Dendritic cell treated with granulocyte-macrophage colony-stimulating factor and Interleukin-4, amounts not matched to agents 40 ng/mL and 50 ng/mL, for 4 days (primary cell): ENCODE measurements at regions not wholly inside any gene's neighbourhood (a gene's known extent, or its start where the extent isn't known, plus 50 kb on each side); places are given as distances from the start of the nearest gene placed in this dataset.

Experiments used
- H3K27ac Mint-ChIP-seq: one replicate; pipeline ENCODE4 v1.8.0; 2022; ENCODE audit warnings: mild to moderate bottlenecking, mixed read lengths
- H3K27me3 Mint-ChIP-seq: one replicate; pipeline ENCODE4 v1.8.0; 2022; ENCODE audit warnings: mild to moderate bottlenecking, mixed read lengths
- H3K36me3 Mint-ChIP-seq: one replicate; pipeline ENCODE4 v1.8.0; 2022; ENCODE audit warnings: low read depth, mixed read lengths
- H3K4me1 Mint-ChIP-seq: one replicate; pipeline ENCODE4 v1.8.0; 2022; ENCODE audit warnings: low read depth, mixed read lengths
- H3K4me3 Mint-ChIP-seq: one replicate; pipeline ENCODE4 v1.8.0; 2022; ENCODE audit warnings: mild to moderate bottlenecking, moderate library complexity, mixed read lengths
- H3K9me3 Mint-ChIP-seq: one replicate; pipeline ENCODE4 v1.8.0; 2022; ENCODE audit warnings: mixed read lengths
- intact Hi-C: fragments of 100-400 bp; cut with micrococcal nuclease; formaldehyde crosslinking; loops from one replicate; pipeline ENCODE4 v1.15.0; 2022

DNA sequence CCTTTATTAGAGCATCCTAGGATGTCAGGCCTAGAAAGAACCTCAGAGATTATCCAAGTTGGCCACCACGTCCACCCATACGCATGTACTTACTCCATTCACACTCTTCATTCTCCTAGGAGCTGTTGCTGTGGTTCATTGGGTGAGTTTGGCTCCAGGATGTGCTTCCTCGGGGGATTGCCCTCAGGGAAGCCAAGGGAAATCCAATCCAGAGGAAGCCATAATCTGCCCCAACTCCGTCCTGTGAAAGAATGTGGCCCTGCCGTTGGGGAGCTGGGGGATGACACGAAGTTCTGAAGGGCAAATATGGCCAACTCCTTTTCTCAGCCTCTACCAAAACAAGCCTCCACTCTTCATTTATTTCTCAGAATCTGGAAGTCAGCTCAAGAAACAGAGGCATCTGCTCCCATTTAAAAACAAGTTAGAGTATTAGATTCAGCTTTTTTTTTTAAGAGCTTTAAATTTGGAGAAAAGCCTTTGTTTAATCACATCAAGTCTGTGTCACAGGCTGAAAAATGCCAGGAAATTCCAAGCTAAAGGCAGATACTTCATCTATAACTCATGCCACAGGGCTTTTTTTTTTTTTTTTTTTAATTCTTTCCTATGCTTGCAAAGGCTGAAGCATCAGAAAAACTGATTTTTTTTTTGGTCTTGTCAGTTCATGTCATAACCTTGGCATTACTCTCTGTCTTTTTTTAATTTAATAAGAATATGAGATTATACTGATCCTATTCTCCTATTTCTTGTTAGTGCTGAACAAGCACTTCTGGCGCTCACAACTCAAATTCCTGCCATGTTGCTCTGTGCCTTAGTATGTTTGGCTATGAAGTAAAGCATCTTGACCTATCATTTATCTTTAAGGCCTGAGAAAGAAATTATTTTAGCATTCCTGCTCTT lies 480.9 kb upstream of the MARCKS start:
- intact Hi-C loops: no loop called here
- H3K4me3 Mint-ChIP-seq: no peak overlapping the region
- no peak overlapping the region for H3K27ac Mint-ChIP-seq
- no peaks in the 10 kb centered on the region for H3K36me3 Mint-ChIP-seq
- no peaks in the 10 kb centered on the region for H3K4me1 Mint-ChIP-seq
- H3K9me3 Mint-ChIP-seq: no peaks in the 10 kb centered on the region
- peaks cover 24% of the 10 kb centered on the region for H3K27me3 Mint-ChIP-seq

DNA sequence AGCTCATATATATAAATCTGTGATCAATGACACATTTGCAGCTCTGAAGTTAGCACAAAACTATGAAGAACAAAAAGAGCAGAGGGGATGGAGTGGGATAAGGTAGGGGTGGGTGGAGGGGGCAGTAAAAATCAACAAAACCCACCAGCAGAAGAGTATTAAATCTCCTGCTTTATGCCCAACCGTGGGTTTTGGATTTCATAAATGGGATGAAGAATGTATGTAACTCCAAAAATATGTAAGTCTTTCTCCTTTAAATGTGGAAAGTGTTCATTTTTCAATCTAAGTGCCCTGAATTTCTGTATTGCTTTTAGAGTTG lies 480.3 kb upstream of the MARCKS start:
- Mint-ChIP-seq H3K36me3 (no peaks in the 10 kb centered on the region), H3K27ac (no peak overlapping the region), H3K9me3 (no peaks in the 10 kb centered on the region), H3K4me3 (no peak overlapping the region), H3K27me3 (peaks cover 24% of the 10 kb centered on the region), H3K4me1 (no peaks in the 10 kb centered on the region)
- intact Hi-C loops: no loop called here

DNA sequence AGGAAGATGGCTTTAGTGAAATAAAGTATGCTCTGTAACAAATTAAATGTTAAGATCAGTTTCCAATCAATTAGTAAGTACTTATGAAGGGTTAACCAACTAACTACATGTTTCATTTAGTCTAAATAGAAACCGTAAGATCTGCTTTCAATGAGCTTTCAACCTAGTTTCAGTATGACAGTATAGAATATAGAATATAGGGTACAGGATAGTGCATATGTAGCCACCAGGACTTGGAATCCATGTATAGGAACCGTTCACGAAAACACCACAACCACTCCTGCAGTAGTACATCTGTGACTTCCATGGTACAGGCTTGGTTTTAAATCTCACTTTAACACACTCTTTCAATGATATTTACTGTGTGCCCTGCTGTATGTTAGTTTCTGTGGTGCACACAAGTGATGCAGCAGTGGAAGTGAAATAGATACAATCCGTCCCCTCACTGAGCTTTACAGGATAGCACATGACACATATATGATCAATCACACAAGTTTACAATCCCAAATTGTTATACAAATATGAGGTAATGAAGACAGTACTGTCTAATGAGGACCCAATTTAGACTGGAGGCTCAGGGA lies 479.7 kb upstream of the MARCKS start:
- Mint-ChIP-seq H3K27ac (no peak overlapping the region), H3K9me3 (no peaks in the 10 kb centered on the region), H3K4me3 (no peak overlapping the region), H3K27me3 (peaks cover 27% of the 10 kb centered on the region), H3K4me1 (no peaks in the 10 kb centered on the region), H3K36me3 (no peaks in the 10 kb centered on the region)
- intact Hi-C loops: no loop called here

DNA sequence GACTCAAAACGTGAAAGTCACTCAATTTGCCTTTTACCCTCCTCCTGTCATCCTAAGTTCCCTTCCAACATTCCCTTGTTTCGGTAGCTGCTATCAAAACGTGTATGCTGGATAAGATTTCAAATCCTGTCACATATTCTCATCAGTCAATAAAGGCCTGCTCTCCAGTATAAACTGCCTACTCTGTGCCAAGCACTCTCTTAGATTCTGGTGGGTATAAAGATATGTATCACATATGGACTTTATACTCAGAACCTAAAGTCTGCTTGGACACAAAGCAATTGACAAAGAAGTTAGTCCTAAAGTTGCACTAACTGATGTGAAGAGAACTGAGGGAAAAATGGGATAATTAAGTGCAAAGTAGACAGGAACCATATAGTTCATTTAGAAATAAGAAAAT lies 476.6 kb upstream of the MARCKS start:
- no peaks in the 10 kb centered on the region for H3K4me1 Mint-ChIP-seq
- no peak overlapping the region for H3K4me3 Mint-ChIP-seq

DNA sequence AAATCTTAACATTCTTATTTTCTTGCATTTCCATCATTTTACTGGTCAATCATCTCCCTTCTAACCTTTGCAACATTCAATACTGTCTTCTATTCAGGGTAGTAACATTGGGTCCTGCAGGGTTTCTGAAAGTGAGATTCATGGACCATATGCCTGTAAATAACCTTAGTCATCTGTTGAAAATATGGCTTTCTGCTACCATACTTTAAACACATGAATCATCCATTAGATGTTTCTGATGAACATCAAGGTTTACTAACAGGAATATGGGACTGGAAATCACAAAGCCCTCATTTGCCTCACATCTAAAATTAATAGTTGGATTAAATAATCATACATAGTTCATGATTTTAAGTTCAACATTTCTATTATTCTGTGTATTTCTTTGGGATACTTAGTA lies 475.9 kb upstream of the MARCKS start:
- H3K27me3 Mint-ChIP-seq: peaks cover 14% of the 10 kb centered on the region
- no peaks in the 10 kb centered on the region for H3K9me3 Mint-ChIP-seq
- intact Hi-C loops: no loop called here
- no peak overlapping the region for H3K27ac Mint-ChIP-seq
- no peak overlapping the region for H3K4me3 Mint-ChIP-seq
- no peaks in the 10 kb centered on the region for H3K36me3 Mint-ChIP-seq
- H3K4me1 Mint-ChIP-seq: no peaks in the 10 kb centered on the region

More for the DNA sequence above, 476.6 kb upstream of the MARCKS start:
- intact Hi-C loops: no loop called here
- H3K9me3 Mint-ChIP-seq: no peaks in the 10 kb centered on the region
- H3K36me3 Mint-ChIP-seq: no peaks in the 10 kb centered on the region
- H3K27ac Mint-ChIP-seq: no peak overlapping the region
- H3K27me3 Mint-ChIP-seq: peaks cover 19% of the 10 kb centered on the region

DNA sequence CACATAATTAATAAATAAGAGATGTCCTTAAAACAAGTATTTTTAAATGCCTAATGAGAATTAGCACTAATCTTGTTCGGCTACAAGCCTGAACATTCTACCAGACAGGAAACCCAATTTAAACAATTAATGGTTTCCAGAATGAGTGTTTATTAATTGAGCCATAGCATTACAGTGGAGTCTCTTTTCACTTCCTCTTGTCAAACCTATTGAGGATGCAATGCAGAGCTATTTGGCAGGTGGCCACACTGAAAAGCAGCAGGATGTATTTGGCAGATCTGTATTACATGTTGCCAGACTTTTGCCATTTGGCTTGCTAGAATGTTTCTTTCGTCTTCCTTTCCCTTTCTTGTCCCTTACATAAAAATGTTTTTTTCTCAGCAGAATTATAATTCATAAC lies 475.2 kb upstream of the MARCKS start:
- no peaks in the 10 kb centered on the region for H3K9me3 Mint-ChIP-seq
- H3K4me1 Mint-ChIP-seq: no peaks in the 10 kb centered on the region
- intact Hi-C loops: no loop called here
- peaks cover 14% of the 10 kb centered on the region for H3K27me3 Mint-ChIP-seq
- no peaks in the 10 kb centered on the region for H3K36me3 Mint-ChIP-seq
- H3K27ac Mint-ChIP-seq: no peak overlapping the region
- H3K4me3 Mint-ChIP-seq: no peak overlapping the region

DNA sequence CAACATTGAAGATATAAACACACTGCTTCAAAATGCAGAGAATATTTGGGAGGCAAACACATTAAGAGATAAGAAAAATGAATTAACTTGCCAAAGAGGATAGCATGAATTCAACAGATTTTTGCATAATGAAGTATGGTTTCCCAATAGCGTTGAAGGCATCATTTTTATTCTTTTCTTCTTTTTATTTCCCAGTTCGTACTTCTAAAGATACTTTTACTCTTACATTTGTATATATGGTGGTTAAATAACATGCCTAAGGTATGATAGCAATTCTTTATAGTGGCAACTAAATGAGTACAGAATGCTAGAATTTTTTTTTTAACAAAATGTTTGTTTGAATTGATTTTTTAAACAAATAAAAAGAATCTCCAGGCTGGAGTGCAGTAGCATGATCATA lies 473.4 kb upstream of the MARCKS start:
- peaks cover 14% of the 10 kb centered on the region for H3K27me3 Mint-ChIP-seq
- no peak overlapping the region for H3K4me3 Mint-ChIP-seq
- no peaks in the 10 kb centered on the region for H3K36me3 Mint-ChIP-seq
- intact Hi-C loops: no loop called here
- no peak overlapping the region for H3K27ac Mint-ChIP-seq
- H3K4me1 Mint-ChIP-seq: no peaks in the 10 kb centered on the region
- no peaks in the 10 kb centered on the region for H3K9me3 Mint-ChIP-seq

DNA sequence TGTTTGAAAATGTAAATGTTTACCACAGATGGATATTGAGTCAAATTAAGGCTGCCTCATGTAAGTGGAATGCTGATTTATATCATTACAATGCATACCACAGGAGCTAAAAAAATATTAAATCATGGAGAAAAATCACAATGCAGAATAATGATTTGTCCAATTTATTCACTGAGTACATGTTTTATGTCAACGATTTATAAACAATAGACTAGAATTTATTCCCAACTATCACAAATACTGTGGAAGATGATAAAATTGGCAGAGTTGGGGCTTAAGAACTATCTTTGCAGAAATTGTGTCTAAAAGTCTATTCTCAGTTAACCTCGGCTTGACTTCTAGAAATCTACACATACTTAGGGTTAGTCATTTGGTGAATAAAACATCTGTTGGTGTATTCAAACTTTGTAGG lies 472.1 kb upstream of the MARCKS start:
- H3K27ac Mint-ChIP-seq: no peak overlapping the region
- peaks cover 14% of the 10 kb centered on the region for H3K27me3 Mint-ChIP-seq
- no peaks in the 10 kb centered on the region for H3K4me1 Mint-ChIP-seq
- H3K4me3 Mint-ChIP-seq: no peak overlapping the region
- H3K9me3 Mint-ChIP-seq: no peaks in the 10 kb centered on the region
- H3K36me3 Mint-ChIP-seq: no peaks in the 10 kb centered on the region
- intact Hi-C loops: no loop called here

DNA sequence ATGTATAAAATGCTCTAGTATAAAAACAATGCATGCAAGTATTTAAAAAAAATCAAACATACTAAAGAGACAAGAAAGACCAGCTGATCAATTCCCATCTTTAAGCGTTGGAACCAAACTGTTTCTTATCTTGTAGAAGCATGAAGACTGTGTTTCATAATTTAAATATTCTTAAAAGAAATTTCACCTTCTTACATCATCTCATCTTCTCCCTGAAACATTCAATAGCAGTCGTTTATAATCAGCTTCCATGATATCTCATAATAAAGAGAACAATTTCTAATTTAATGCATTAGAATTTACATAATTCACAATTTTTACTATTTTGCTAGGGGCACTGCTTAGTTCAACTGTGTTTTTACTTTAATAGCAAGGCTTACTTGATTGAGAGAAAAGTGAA lies 468.1 kb upstream of the MARCKS start:
- Mint-ChIP-seq H3K4me3 (no peak overlapping the region), H3K9me3 (no peaks in the 10 kb centered on the region), H3K27me3 (peaks cover 2% of the 10 kb centered on the region), H3K4me1 (no peaks in the 10 kb centered on the region), H3K36me3 (no peaks in the 10 kb centered on the region), H3K27ac (no peak overlapping the region)
- intact Hi-C loops: no loop called here

DNA sequence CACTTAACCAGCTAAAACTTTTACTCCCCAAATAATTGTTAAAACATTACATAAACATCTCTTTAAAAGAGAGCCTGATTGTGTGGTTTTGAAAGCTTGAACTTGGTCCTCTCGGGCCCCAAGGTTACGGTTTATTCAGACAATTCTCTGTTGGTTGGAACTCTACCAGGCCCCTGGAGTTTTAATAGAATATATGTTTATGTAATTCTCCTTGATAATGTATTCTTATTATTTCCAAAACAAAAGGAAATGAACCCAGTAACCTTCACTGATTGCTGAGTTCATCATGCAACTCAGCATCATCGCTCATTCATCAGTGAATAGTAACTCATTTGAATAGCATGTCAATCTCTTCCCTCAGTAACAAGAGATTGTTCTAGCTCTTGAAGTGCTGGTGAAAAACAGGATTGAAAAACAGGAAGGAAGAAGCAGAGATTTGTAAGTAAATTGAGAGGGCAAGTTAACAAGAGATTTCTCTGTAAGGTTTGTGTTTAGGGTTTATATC lies 464.5 kb upstream of the MARCKS start:
- no peak overlapping the region for H3K4me3 Mint-ChIP-seq
- no peaks in the 10 kb centered on the region for H3K4me1 Mint-ChIP-seq
- intact Hi-C loops: no loop called here
- no peaks in the 10 kb centered on the region for H3K36me3 Mint-ChIP-seq
- no peak overlapping the region for H3K27ac Mint-ChIP-seq
- no peaks in the 10 kb centered on the region for H3K9me3 Mint-ChIP-seq
- H3K27me3 Mint-ChIP-seq: no peaks in the 10 kb centered on the region

DNA sequence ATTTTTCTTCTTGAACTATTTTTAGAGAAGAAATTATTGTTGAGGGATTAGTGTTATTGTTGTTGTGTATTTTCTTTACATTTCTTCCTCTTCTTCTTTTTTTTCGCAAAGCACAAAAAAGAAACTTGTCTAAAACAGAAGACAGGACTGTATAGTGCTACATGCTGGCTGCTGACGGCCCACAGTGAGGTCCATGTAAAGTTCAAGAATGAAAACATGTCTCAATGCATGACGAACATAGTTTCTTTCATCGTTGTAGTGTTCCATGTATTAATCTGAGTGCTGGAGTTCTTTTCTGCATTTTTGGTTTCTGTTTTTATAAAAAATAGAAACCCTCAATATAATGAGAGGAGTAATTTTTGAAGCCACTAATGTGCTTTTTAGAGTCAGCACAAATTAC lies 462.9 kb upstream of the MARCKS start:
- Mint-ChIP-seq H3K4me3 (no peak overlapping the region), H3K27ac (no peak overlapping the region), H3K9me3 (no peaks in the 10 kb centered on the region), H3K27me3 (no peaks in the 10 kb centered on the region), H3K4me1 (no peaks in the 10 kb centered on the region), H3K36me3 (no peaks in the 10 kb centered on the region)
- intact Hi-C loops: no loop called here

DNA sequence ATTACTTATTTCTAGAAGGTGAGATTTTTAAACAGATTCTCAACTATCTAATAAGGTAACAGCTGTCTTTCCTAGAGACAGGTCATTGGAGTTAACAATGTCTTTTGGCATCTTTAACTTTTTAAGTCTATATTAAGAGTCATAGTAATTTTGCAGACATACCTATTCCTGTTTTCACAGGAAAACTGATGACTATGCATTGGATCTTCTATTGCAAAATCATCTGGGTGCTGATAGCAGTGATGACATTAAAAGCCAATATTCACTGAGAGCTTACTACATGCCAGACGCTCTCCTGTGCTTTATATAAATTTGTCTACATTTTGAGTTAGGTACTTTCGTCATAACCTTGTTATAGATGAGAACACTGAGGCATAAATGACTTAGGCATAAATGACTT lies 462.4 kb upstream of the MARCKS start:
- intact Hi-C loops: no loop called here
- Mint-ChIP-seq H3K4me3 (no peak overlapping the region), H3K4me1 (no peaks in the 10 kb centered on the region), H3K9me3 (no peaks in the 10 kb centered on the region), H3K27ac (no peak overlapping the region), H3K36me3 (no peaks in the 10 kb centered on the region), H3K27me3 (no peaks in the 10 kb centered on the region)

DNA sequence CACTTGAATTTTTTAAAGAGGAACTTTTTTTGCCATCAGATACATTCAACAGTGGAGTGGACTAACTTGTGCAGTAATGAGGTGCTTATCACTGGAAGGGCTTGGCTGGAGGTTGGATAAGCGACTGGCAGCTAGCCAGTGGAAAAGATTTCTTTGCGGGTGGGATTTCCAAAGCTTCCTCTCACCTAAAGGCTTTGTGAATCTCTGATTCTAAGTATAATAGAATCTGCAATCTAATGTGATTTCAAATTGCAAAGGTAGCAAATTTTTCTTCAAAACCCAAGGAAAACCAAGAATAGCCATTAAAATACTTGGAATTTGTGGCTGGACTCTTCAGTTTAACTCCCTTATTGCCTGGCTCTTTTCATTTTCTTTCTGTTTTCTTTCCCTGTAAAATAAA lies 460.4 kb upstream of the MARCKS start:
- intact Hi-C loops: no loop called here
- no peaks in the 10 kb centered on the region for H3K9me3 Mint-ChIP-seq
- no peak overlapping the region for H3K4me3 Mint-ChIP-seq
- no peaks in the 10 kb centered on the region for H3K27me3 Mint-ChIP-seq
- H3K36me3 Mint-ChIP-seq: no peaks in the 10 kb centered on the region
- no peaks in the 10 kb centered on the region for H3K4me1 Mint-ChIP-seq
- H3K27ac Mint-ChIP-seq: no peak overlapping the region

DNA sequence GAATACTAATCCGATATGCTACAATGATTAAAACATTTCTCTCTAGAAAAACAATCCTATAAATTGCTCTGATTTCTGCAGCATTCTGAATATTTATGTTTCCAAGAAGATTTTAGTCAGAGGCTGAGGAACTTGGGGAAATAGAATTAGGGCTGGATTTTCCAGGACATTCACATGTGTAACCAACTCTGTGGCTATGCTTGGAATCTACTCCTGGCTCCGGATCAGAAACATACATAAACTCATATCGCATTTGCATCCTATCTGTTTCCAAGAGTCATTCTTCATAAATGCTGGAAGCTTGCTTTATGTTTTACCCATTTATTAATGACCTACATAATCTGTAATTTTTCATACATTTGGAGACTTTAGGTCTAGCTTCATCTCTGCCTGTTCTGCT lies 459.9 kb upstream of the MARCKS start:
- intact Hi-C loops: no loop called here
- no peak overlapping the region for H3K27ac Mint-ChIP-seq

DNA sequence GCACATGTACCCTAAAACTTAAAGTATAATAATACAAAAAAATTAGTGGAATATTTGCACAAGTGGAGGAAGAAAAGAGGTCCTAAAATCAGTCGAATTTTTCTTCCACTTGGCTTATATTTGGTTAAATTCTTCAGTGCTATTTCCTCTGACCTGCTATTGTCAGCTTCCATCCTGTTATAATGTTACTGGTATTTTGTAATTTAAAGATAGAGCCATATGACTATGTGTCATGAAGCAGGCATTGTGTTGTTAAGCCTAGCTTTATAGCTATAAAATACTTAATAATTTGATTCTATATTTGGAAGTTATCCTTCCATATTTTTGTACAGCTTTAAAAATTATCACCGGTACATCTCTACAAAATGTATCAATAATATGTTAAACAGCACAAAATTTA lies 455.9 kb upstream of the MARCKS start:
- H3K4me1 Mint-ChIP-seq: no peaks in the 10 kb centered on the region
- no peak overlapping the region for H3K27ac Mint-ChIP-seq
- no peaks in the 10 kb centered on the region for H3K9me3 Mint-ChIP-seq
- no peaks in the 10 kb centered on the region for H3K27me3 Mint-ChIP-seq
- intact Hi-C loops: no loop called here
- H3K36me3 Mint-ChIP-seq: no peaks in the 10 kb centered on the region
- H3K4me3 Mint-ChIP-seq: no peak overlapping the region

More for the DNA sequence above, 459.9 kb upstream of the MARCKS start:
- Mint-ChIP-seq H3K4me1 (no peaks in the 10 kb centered on the region), H3K4me3 (no peak overlapping the region), H3K27me3 (no peaks in the 10 kb centered on the region), H3K9me3 (no peaks in the 10 kb centered on the region), H3K36me3 (no peaks in the 10 kb centered on the region)
